ENCODE measurements at regions not wholly inside any gene's neighbourhood (a gene's known extent, or its start where the extent isn't known, plus 50 kb on each side); places are given as distances from the start of the nearest gene placed in this dataset.

- TF ChIP-seq, protein P1, sequence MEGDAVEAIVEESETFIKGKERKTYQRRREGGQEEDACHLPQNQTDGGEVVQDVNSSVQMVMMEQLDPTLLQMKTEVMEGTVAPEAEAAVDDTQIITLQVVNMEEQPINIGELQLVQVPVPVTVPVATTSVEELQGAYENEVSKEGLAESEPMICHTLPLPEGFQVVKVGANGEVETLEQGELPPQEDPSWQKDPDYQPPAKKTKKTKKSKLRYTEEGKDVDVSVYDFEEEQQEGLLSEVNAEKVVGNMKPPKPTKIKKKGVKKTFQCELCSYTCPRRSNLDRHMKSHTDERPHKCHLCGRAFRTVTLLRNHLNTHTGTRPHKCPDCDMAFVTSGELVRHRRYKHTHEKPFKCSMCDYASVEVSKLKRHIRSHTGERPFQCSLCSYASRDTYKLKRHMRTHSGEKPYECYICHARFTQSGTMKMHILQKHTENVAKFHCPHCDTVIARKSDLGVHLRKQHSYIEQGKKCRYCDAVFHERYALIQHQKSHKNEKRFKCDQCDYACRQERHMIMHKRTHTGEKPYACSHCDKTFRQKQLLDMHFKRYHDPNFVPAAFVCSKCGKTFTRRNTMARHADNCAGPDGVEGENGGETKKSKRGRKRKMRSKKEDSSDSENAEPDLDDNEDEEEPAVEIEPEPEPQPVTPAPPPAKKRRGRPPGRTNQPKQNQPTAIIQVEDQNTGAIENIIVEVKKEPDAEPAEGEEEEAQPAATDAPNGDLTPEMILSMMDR (IDR thresholded peaks at IDR 0.05), result no peak
- TF ChIP-seq EZH2 (IDR thresholded peaks at IDR 0.05), result no peak
These were observed 645.2 kb upstream of the USP24 start for GRCh38 chr1:55860326-55860725.

Measured in neural progenitor cell (in vitro differentiated cells).